SU-DHL-6 (cell line): ENCODE measurements at regions not wholly inside any gene's neighbourhood (a gene's known extent, or its start where the extent isn't known, plus 50 kb on each side); places are given as distances from the start of the nearest gene placed in this dataset.

Experiments used
- EZH2phosphoT487 ChIP-seq: fragments of 200-600 bp; sonication (generic), shearing (Covaris generic); conservative IDR thresholded peaks from 2 replicates; pipeline ENCODE4 v1.6.1; 2018; ENCODE audit warnings: mild to moderate bottlenecking, antibody characterized with exemption, low read length, moderate library complexity, mixed read lengths
- TF ChIP-seq, protein P1 (sequence below): fragments of 200-600 bp; sonication (generic); IDR thresholded peaks from one replicate; pipeline ENCODE4 v1.5.1; 2017; ENCODE audit warnings: antibody characterized with exemption, mild to moderate bottlenecking, low read length, moderate library complexity; ENCODE audit not compliant: insufficient read depth, poor library complexity, severe bottlenecking

GRCh38 chr18:30765247-30765646 is 277.3 kb downstream of the DSC3 start:
- TF ChIP-seq, protein P1, sequence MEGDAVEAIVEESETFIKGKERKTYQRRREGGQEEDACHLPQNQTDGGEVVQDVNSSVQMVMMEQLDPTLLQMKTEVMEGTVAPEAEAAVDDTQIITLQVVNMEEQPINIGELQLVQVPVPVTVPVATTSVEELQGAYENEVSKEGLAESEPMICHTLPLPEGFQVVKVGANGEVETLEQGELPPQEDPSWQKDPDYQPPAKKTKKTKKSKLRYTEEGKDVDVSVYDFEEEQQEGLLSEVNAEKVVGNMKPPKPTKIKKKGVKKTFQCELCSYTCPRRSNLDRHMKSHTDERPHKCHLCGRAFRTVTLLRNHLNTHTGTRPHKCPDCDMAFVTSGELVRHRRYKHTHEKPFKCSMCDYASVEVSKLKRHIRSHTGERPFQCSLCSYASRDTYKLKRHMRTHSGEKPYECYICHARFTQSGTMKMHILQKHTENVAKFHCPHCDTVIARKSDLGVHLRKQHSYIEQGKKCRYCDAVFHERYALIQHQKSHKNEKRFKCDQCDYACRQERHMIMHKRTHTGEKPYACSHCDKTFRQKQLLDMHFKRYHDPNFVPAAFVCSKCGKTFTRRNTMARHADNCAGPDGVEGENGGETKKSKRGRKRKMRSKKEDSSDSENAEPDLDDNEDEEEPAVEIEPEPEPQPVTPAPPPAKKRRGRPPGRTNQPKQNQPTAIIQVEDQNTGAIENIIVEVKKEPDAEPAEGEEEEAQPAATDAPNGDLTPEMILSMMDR, result no peak
- no peak for TF ChIP-seq EZH2phosphoT487
